CD4-positive, alpha-beta T cell treated with Interleukin-6 at 100 ng/mL for 8 hours (primary cell): ENCODE measurements at regions not wholly inside any gene's neighbourhood (a gene's known extent, or its start where the extent isn't known, plus 50 kb on each side); places are given as distances from the start of the nearest gene placed in this dataset.
"Not testable (repeated sequence)": the region's sequence is repeated elsewhere in the genome, so short reads cannot be mapped to it uniquely, and the experiment has no call there.

ENCODE experiments used
- DNase-seq: peaks from one replicate; pipeline ENCODE4 v3.0.0-alpha.2; 2020; ENCODE audit warnings: mixed read lengths, low spot score

DNA sequence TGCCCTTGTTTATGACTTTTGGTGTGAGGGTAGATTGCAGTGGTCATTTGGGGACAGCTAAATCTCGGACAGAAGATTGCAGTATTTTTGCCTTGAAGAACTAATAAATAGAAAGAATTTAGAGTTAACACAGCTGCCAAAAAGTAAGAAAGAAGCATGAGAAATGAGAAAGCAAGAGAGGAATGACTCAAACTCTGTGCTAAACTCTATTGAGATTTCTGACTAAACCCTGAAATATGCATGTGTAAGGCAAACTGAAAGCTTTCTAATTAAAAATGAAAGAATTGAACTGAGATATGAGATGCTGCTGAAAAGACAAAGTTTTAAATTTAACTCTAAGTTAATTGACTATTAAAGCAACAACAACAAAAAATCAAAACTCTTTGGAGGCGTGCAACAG lies 791.3 kb downstream of the RAB28 start:
- no peak for DNase-seq

DNA sequence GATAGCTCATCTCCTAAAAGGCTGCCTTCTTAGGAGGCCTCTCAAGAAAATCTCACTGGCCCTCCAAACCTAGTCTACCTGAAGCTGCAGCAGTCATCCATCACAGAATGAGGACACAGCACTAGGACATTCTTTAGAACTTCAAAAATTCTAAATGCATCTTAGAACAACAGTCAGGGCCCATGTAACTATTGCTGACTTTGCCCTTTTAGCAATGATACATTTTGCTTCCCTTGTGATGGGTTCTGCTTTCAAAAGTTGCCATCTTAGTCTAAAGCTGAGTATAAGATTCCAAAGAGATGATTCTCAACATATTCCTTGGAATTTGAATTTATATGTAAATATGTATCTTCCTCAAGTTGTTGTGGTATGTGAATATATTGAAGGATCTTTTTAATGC lies 793.0 kb downstream of the RAB28 start:
- DNase-seq, result no peak

DNA sequence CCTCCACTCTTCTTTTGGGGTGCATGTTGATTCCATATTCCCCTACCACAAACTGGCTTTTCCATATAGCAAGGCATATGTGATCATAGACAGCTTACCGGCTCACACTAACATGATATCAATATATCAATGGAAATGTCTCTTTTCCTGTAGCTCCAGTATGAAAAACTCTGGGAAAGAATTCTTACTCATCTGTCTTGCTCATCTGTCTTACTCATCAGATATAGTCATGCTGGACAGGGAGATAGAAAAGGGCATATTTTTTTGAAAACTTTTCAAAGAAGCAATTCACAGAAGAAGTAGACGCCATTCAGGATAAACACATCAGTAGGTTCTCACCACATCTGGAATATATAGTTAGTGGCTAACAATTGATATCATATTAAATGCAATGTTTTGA lies 794.7 kb downstream of the RAB28 start:
- DNase-seq, result no peak

DNA sequence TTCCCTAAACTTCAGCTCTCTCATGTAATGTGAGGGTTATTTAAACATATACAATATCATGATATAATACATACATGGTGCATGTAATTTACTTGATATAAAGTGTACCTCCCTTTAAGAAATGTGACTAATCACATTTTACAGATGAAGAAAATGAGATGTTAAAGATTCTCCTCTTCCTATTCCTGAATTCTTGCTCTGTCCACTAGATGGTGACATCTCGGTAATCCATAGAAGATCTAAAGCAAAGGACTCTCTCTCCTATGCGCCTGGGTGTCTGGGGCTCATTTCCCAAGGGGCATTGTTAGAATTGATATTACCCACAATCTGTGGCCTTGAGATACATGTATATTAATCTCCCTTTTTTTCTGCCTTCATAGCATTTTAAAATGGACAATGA lies 804.9 kb downstream of the RAB28 start:
- no peak for DNase-seq

DNA sequence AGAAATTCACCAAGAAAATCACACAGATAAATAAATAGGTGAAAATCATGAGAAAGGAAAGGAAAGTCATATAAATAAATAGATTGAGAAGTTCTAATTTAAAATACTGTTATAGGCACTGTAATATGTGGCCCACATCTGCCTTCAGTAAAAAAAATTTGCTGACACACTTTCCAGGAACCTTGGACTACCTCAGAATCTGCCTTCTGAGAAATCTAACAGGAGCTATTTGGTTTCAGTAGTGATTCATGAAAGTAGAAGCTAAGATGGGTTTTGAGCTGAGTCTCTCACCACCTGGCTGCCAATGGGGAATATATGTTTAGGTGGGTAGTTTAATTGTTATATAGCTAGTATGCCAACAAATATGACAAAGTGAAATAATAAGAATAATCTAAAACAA lies 810.0 kb downstream of the RAB28 start:
- no peak for DNase-seq

DNA sequence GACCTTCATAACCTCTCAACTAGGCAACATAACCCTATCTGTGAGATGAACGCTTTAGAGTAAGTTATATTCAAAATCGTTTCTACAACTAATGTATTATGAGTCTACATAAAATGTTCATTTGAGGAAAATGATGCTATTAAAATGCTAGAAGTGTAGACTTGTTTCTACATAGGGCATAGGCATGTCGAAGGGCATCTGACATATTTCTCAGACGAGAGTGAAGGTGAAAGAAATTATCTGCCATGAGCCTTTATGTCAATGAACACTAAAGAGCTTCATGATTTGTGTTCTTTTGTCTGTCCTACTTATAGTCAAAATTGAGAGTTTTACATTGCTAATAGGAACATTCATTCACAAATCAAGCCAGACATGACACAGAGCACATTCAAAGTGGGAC lies 811.8 kb downstream of the RAB28 start:
- DNase-seq, result no peak

DNA sequence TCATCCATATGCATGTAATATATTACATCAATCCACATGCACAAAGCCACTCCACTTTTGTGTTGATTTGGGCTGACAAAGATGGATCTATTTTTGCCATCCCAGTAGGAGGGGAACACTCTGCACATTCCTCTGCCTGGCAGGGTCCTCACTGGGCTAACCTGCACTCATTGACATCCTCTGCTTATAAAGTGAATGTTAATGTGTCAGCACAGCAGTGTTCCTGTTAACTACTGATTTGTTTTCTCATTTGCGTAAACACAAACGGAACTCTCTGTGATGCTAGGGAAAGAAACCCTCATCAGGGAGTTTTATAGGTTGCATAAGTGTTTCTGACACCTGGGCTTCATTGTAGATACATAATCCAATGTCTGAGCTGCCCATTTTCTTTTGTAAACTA lies 826.0 kb downstream of the RAB28 start:
- no peak for DNase-seq

DNA sequence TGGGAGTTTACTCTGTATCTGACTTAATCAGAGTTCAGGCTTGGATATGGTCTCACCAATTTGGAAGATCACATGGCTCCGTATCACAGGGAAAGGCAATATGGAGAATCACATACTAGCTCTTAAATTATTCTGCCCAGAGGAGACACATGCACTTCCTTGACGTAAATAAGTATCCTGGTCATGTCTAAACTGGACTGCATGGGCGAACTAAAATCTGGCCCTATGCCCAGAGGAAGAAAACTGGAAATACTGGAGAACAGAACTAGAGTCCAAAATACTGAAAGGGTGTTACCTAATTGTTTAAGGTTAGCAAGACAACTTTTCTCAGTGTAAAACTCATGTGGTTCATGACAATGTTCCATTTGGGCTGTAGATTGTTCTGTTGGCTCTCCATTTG lies 832.3 kb downstream of the RAB28 start:
- no peak for DNase-seq

DNA sequence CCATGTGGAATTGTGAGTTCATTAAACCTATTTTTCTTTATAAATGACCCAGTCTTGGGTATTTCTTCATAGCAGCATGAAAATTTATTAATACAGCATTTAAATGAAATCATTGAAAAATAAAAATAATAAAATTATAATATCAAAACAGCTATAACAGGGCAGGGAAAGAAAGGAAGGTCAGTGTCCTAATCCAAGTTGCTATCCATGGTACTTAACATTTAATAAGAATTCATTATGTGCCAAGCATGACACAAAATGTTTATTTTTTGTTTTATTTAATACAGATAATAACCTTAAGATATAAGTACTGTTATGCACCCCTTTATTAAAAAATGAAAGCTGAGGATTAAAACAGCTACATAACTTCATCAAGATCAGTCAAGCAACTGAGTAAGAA lies 838.4 kb downstream of the RAB28 start:
- DNase-seq, result no peak

DNA sequence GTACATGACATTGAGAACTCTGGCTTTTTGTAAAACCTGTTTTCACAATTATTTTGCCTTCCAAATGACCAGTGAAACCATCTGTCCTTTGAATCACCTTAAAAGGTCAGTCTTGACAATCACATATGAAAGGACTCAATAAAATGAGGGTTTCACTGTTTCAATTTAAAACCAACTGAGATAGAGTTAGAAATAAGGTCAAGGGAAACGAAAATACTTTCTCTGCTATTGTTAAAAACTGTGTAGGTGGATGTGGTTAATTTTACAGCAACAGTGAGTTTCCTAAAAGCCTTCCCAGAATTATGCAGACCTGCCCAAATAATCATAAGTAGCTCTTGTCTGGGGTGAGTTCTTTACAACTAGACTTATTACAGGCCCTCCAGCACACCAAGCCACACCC lies 839.9 kb downstream of the RAB28 start:
- DNase-seq, result no peak

DNA sequence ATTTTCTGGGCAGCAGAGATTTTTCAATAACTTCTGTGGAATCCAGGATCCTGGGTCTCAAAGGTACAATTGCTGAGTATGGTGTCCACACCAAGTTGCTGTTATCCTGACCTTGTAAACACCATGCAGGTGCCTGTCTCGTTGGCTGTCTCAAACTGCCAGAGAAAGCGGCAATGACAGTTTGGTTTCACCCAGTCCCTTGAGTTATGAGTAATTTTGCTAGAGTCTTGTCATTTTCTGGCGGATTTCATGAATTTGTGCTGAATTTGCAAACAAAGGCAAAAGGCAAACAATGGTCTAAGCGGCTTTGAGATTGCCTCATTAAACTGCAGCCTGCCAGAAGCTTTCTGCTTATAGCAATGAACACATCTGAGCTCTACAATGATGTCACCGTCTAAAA lies 847.9 kb downstream of the RAB28 start:
- DNase-seq, result no peak

DNA sequence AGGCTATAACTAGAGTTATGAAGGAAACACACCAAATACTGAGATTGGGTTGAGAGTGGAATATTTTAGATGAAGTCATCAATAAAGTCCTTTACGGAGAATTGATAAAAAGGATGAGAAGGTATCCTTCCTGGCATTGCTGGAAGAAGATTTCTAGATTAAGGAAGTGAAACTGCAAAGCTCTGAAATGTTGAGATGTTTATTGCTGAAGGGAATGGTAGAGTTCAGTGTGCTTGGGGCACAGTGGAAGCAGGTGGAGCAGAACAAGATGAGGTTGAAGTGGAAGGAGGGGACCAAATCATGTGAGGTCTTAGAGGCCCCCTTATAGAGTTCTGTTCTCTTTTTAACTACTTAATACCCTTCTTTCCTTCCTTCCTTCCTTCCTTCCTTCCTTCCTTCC lies 848.5 kb downstream of the RAB28 start:
- no peak for DNase-seq

DNA sequence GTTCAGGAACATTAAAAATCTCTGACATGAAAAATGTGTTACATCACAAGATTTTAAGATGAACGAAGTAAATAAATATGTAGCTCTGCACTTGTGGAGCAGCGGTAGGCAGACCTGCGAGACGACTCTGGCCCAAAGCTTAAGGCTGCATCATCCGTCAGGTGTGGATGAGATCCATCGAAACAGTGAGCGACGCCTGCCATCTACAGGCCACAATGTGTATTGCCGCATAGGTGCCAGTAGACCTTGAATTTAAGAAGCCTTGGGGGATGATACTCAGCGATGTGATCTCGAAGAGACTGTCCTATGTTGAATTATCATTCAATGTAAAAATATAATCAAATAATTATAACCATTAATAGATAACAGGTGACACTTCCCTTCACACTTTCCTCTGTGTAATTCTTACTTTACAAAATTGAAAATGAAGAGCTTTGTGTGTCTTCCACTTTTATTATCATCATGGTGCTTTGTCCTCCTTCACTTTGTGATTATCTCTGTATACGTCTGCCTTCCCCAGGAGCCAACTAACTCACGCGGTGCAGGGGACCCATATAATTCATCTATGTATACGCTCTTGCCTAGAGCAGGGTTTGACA lies 851.0 kb downstream of the RAB28 start:
- peak; percentile 45 for DNase-seq

DNA sequence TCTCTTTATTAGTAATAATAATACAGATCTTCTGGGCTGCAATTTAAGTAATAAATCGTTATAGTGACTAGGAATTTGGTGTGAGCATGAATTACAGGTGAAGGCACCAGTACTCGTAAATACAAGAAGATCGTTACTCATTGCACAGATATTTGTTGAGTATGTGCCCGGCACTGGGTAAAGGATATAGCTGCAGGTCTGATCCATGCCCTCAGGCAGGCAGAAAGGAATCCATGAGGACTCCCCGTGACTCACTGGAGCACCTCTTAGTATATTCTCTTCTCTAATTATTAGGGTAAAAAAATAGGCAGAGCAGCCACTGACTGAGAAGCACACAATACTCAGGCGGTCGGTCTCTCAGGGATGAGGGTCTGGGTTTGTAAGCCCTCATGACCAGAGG lies 868.3 kb downstream of the RAB28 start:
- no peak for DNase-seq

DNA sequence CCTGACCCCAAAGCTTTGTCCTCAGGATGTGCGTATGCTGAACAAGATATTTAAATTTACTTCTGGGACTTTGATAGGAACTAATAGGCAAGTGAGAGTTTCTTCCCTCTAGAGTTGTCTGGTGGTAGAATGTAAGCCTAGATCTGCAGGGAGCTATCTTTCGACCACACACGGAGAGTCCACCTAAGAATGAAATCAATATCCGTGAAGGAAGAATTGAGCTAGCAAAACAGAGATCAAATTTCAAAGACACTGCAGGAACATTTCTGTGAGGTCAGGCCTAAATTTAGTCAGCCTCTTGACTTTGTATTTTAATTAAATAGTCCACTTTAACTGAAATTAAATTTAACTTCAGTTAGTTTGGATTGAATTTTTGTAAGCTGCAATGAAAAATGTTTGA lies 871.3 kb downstream of the RAB28 start:
- no peak for DNase-seq

DNA sequence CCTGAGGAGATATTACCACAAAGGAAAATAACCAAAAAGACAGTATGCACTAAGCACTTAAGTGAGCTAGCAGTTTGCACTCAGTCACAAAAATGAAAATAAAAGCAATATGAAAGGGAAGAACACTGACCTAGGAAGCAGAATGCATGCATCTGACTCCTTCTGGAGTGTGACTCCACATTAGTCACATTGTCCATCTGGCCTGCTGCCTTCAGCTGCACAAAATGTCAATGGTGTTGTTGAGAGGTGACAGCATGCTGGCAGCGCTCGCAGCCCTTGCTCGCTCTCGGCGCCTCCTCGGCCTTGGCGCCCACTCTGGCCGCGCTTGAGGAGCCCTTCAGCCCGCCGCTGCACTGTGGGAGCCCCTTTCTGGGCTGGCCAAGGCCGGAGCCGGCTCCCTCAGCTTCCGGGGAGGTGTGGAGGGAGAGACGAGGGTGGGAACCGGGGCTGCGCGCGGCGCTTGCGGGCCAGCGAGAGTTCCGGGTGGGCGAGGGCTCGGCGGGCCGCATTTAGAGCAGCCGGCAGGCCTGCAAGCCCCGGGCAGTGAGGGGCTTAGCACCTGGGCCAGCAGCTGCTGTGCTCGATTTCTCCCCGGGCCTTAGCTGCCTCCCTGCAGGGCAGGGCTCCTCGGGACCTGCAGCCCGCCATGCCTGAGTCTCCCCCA lies 874.8 kb downstream of the RAB28 start:
- DNase-seq, result not testable (repeated sequence)

DNA sequence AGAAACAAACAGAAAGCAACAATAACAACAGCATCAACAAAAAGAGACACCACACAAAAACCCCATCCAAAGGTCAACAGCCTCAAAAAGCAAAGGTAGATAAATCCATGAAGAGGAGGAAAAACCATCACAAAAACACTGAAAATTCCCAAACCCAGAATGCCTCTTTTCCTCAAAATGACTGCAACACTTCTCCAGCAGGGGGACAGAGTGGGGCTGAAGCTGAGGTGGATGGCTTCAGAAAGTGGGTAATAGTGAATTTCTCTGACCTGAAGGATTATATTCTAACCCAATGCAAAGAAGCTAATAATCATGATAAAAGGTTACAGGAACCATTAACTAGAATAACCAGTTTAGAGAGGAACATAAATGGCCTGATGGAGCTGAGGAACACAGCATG lies 888.2 kb downstream of the RAB28 start:
- no peak for DNase-seq

DNA sequence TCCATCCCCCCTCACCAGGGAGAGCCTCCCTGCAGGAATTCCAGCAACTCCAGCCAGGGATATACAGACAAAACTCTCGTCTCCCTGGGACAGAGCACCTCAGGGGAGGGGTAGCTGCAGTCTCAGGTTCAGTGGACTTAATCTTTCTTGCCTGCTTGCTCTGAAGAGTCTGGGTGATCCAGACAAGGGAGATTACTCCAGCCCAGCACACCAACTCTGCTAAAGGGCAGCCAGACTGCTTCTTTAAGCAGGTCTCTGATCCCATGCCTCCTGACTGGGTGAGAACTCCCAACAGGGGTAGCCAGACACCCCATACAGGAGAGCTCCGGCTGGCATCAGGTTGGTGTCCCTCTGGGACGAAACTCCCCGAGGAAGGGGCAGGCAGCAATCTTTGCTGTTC lies 888.7 kb downstream of the RAB28 start:
- DNase-seq, result no peak

DNA sequence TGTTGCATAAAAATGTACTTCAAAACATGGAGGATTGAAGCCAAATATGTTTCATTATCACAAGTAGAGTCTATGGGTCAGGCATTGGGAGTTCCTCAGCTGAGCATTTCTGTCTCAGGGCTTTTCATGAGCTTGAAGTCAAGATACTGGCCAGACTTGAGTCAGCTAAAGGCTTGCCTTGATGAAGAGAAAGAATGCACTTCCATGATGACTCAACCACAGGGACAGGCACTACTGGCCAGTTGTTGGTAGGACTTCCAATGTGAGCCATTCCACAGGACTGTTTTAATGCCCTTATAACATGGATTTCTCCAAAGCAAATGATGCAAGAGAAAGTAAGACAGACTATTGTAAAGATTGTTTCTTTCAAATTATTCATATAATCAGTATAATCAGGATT lies 895.6 kb downstream of the RAB28 start:
- no peak for DNase-seq

DNA sequence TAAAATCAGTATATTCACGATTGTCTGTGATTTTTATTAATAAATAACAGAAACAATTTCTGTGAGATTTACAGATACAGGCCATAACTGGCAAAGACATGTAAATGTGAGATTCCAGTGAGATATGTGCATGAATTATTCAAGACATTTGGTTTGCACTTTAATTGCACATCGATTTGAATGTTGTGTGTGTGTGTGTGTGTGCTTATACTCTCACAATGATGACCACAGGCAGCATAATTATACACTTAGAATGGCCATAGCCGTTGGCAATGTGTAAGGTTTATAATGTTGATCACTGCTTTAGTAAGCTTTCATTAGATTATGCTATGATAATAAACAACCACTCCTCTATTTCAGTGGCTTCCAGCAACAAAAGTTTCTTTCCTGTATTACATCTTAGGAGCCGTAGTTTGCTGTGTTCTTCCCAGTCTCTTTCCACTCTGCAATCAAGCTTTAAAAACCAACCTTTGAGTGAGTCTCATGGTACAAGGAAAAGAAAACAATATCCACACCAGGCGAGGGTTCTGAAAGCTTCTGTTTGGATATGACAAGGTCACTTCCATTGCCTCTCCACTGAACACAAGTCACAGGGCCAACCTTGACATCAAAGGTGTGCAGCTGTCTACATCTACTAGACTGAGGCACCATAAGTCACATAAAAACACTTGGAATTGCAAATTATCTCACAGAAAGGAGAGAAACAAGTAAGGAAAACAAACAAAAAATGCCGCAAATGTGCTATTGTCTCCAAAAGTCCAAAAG lies 897.7 kb downstream of the RAB28 start:
- no peak for DNase-seq

DNA sequence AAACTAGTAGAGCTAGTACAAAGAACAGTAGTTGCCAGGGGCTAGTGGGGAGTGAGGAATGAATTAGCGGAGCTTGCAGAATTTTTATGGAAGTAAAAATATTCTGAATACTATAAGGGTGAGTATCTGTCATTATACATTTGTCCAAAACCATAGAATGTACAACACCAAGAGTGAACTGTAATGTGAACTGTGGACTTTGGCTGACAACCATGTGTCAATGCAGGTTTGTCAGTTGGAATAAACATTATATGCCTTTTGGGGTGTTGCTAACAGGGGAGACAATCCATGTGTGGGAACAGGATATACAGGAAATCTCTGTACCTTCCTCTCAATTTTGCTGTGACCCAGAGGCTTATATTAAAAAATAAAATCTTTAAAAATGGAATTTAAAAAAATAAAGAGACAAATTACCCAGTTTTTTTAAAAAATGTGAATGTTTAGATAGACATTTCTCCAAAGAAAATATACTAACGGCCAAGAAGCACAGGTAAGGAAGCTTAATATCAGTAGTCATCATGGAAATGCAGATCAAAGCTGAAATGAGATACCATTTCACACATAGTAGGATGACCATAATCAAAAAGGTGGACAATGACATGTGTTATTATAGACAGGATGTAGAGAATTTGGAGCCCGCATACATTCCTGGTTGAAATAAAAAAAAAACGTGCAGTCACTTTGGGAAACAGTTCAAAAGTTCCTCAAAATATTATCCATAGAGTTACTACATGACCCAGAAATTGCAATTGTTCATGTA lies 899.8 kb downstream of the RAB28 start:
- DNase-seq, result no peak

DNA sequence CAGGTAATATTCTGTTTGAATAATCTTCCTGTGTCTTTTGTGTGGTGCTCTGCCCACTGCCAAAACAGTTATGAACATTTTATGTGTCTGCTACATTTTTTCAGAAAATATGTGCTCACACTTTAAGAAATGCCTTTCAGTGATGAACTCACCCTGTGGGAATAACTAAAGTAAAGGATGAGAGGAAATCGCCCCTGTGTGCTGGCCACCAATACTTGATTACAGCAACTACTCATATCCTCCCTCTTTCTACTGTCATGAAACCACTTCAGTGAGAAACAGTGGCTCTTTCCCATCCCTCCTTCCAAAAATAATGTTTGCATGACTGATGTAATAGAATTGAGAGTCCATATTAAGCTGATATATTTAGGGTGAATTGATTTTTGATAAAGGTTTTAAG lies 900.9 kb downstream of the RAB28 start:
- no peak for DNase-seq

DNA sequence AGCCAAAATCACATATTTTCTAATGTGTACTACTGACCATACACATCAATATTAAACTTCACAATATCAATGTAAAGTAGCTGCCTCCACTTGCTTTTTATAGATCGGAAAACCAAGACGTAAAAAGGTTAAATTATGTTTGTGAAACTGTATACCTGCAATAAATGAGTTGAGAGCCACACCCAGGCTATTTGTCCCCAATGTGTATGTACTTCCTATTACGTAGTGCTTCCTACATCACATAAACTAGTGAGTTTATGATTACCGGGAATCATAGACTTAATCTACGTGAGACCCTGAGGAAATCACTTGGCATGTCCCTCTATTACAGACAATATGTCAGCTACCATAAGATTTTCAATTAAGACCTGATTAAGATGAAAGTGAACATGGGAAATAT lies 903.4 kb downstream of the RAB28 start:
- no peak for DNase-seq
